Stromal cell of bone marrow (primary cell): ENCODE measurements at regions not wholly inside any gene's neighbourhood (a gene's known extent, or its start where the extent isn't known, plus 50 kb on each side); places are given as distances from the start of the nearest gene placed in this dataset.
A peak's percentile ranks its signal among the peaks of the same experiment; 100 is the strongest.

Source experiments
- DNase-seq: peaks from one replicate; pipeline ENCODE4 v3.0.0-alpha.2; 2012; ENCODE audit warnings: low read depth

DNA sequence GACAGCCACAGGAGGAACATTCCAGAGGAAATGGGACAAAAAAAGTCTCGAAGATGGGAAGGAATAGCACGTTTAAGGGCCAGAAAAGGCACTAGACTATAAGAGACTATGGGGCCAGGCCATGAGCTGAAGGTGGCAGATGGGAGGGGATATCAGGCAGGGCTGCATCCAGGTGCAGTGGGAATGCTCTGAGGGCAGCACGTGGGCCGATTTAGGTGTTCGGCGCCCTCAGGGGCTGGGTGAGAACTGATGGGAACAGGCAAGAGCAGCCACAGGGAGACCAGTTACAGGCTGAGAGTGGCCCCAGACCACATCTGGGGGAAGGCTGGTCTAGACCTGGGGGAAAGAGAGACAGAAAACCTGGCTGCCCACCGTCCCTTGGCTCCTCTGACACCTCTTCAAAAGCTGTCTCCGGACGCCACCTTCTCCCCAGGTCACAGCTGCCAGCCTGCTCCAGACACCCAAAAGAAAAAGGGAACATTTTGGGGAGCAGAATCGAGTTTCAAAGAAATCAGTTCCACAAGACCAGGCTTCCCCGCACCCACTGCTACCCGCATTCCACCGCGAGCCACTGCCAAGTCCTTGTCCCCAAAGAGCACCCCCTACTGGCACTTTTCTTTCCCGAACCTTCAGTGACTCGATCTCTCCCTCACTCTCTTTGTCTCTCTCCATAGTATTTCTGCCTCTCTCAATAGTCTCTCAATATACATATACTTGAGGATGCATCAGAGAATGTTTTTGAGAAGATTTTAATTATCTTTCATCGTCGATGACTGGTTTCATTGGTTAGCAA, 190.1 kb upstream of the AGAP1 start:
- no peak for DNase-seq

DNA sequence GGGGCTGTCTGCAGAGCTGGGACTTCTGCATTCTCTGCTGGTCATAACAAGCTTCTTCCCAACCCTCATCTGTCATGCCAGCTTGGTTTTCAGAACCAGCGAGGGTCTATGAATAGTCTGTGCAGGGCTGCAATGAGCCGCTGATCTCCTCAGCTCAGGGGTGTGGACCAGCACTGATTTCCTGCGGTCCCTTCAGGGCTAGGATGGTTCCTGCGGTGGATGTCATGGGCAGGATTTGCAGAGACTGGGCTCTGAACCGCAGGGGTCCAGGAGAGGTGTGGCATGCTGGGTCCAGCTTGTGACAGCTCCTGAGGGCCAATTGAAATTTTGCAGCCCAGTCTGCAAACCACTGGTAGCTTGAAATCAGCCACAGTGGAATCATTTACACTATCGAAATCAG, 188.2 kb upstream of the AGAP1 start:
- no peak for DNase-seq

DNA sequence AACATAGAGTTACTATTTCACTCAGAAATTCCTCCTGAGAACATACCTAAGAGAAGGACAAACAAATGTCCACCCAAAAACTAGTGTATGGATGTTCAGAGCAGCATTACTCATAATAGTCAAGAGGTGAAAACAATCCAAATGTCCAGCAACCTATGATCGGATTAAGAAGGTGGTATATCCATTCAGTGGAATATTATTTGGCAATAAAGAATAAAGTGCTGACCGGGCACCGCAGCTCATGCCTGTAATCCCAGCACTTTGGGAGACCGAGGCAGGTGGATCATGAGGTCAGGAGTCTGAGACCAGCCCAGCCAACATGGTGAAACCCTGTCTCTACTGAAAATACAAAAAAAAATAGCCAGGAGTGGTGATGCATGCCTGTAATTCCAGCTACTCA, 182.8 kb upstream of the AGAP1 start:
- no peak for DNase-seq

DNA sequence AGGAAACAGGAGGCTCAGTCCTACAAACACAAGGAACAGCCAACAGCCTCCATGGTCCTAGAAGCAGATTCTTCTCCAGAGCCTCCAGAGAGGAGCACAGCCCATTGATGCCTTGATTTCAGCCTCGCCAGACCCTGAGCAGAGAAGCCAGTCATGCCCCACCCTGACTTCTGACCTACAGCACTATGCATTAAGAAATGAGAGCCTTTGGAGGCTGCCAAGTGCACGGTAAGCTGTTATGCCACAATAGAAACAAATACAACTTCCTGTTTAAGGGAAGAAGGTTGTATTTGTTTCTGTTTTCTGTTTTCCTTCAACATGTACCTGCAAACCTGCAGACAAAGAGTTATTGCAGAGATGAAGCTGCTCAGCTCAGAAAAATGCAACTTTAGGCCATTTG, 181.3 kb upstream of the AGAP1 start:
- no peak for DNase-seq

DNA sequence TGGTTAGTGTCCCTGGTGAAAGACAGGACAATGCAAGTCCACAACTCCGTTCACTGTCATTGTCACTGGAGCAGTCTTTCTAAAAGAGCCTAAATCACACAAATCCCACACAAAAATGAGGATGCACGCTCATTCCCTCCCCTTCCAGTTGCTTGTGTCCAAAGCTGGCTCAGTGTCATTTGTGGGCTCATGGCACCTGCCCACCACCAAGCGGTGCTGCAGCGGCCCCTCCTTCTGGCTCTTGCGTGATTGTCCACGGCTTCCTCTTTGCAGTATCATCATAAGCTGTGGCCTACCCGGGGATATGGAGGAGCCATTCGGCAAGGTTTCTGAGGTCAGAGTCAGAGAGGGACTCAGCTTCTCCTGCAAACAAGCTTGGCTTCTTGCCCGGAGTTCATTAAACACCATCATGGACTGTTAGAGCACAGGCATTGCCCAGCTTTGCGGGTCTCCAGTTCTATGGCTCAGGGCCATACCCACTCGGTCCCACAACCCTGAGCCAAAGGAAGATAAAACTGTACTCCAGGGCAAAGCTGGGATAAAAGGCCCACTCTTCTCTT, 179.4 kb upstream of the AGAP1 start:
- no peak for DNase-seq

DNA sequence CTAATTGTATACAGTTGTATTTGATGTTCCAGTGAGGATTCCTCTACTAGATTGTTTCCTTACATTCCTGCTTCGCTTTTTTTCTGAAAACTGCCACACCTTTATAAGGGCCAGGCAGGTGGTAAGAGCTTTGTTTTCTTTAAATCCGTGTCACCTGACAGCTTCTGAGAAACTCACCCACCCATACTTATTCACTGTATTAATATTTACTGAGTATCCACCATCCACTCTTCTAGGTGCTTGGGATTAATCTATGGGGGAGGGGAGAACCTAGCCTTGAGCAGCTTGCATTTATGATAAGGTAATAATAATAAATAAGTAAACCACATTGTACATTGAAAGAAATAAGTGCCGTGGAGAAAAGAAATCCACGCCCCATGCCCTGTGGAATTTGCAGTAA, 174.7 kb upstream of the AGAP1 start:
- DNase-seq, result no peak

DNA sequence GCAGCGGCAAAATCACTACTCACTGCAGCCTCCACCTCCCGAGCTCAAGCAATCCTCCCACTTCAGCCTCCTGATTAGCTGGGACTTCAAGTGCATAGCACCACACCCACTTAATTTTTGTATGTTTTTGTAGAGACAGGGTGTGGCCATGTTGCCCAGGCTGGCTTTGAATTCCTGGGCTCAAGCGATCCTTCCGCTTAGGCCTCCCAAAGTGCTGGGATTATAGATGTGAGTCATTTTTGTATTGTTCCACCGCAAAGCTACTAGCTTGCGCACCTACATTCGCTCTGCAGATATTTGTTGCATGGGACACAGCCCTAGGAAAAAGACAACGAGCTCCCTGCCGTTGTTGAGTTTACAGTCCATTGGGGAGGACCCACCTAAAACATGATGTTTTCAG, 173.5 kb upstream of the AGAP1 start:
- DNase-seq, result no peak

DNA sequence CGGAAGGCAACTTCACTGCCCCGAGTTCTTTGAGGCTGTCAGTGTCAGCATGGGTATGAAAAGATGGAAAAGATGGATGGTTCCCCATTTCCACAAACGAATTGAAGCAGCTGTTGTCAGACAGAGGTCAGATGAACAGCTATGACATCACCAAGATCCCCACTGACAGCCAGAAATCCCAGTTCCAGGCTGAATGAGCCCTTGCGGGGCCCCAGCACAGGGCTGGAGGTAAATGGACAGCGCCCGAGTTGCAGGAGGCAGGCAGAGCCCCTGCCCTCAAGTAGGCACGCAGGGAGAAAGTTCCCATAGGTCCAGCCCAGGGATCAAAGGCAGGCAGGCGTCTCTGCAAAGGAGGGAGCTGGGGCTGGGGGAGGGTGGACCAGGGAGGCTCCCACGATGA, 169.5 kb upstream of the AGAP1 start:
- no peak for DNase-seq

DNA sequence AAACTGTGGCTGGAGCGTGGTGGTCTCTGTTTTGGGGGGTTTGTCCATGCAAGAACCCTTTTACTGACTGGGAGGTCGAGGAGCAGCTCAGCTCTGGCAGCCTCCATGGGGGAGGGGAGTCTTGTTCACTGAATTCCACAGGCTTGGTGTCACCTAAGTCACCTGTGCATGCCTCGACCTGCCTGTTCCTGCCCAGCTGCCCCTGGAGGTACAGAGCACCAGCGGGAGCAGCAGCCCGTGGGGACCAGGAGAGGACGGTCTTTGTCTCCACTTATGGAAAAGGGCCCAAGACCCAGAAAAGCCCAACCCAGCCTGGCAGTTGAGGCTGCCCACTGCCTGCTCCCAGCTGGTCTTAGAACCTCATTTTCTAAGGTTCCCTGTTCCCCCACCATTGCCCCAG, 168.7 kb upstream of the AGAP1 start:
- no peak for DNase-seq

DNA sequence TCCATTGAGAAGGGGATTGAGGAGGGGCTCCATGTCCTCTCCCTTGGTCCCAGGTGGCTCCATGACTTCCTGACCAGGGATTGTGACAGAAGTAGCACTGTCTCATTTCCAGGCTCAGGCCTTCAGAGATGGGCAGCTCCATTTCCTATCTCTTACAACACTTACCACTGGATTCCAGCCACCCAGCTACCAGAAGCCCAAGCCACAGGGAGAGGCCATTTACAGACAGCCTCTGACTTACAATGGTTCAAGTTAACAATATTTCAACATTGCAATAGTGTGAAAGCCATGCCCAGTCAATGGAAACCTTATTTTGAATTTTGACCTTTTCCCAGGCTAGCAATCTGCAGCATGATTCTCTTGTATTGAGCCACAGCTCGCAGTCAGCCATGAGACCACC, 164.9 kb upstream of the AGAP1 start:
- no peak for DNase-seq

DNA sequence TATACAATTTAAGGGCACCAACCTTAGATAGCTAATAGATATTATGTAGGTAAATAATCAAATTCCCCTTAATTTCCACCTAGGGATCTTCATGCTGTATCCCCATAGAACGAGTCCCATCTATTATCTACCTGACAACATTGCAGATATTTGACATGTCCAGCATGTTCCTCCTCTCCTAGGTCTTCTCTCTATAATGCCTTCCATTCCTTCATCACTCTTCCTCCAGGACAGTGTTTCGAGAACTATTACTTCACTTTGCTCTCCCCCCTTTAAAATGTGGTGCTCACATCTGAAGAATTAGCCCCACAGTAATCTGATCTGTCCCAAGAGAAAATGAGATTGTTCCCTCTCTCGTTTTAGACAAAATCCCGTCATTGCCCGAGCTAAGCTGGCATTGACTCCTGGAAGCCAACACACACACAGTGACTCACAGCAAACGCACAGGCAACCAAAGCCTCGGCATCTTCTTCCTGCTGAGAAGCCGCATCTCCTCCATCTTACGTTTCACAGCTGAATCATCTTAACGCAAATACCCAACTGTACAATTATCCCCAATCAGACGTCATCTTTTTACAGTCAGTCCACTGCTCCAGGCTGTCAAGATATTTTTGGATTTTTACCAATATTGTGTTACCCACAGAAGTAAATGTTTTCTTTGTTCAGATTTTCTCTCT, 162.9 kb upstream of the AGAP1 start:
- DNase-seq, result peak; percentile 98

DNA sequence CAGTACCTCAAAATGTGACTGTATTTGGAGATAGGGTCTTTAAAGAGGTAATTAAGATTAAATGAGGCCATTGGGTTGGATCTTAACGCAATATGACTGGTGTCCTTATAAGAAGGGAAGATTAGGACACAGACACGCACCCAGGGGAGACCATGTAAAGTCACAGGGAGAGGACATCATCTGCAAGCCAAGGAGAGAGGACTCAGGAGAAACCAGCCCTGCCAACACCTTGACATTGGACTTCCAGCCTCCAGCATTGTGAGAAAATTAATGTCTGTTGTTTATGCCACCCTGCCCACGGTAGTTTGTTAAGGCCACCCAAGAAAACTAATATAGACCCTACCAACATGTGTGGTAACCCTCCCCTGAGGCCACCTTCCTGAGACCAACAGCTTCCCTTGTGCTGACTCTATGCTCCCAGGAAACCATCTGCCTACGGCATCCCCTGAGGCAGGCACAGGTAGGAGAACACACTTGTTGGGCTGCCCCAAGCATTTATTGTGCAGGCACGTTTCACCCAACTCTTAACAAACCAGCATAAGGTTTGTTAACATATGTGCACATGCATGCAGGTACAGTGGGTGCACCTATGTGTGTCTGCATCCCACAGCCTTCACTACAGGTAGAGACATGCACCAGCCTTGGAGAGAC, 161.5 kb upstream of the AGAP1 start:
- no peak for DNase-seq

DNA sequence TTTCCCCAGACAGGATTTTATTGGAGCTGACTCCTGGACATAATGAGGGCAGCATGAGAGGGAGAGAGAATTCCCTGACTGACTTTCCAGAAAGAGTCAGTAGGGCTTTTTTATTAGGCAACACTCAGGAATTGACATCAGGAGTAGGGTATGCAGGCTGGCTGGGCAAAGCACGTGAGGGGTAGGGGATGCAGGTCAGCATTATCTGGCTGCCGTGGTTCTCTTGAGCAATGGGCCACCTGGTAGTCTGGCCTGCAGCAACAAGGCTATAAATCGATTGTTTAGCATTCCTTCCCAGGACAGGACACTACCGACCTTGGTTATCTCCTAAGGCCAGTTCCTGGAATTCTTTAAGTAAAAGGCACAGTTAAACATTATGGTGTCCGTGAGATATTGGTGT, 160.8 kb upstream of the AGAP1 start:
- DNase-seq, result no peak

DNA sequence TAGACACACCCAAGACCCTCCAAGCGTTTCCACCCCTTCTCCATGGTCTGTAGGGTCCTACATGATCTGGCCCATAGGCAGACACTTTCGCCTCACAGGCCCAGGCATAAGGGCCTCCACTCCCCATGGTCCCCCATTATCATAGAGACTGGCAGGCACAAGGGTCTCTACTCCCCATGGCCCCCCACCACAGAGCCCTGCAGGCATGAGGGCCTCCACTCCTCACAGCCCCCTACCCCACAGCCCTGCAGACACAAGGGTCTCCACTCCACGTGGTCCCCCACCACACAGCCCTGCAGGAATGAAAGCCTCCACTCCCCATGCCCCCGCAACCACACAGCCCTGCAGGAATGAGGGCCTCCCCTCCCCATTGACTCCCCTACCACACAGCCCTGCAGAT, 159.7 kb upstream of the AGAP1 start:
- DNase-seq, result no peak

DNA sequence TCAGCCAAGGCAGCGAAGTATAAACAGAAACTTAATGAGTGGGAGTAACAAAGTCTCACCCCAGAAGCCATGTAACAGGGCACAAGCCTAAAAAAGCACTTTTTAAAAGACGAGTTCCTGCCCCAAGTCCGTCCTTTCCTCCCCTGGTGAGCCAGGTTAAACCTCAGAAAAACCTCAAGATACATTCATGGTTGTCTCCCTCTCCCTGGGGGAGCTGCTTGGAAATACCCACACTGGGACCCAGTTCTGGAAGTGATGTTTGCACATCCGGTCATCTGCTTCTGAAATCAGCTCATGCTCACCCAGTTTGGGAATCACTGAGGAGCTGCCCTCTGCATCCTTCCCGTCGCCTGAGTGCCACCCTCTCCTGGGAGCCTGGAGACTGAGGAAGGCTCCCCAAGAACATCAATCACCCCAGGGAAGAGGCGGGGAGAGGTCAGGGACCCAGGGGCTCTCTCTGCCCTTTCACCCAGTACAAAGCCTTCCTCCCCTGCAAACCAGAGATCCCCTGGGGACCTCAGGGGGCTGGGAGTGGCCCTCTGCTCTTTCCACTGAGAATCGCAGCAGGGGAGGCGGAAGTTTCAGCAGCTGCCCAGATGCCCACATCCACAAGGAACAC, 150.6 kb upstream of the AGAP1 start:
- DNase-seq, result no peak

DNA sequence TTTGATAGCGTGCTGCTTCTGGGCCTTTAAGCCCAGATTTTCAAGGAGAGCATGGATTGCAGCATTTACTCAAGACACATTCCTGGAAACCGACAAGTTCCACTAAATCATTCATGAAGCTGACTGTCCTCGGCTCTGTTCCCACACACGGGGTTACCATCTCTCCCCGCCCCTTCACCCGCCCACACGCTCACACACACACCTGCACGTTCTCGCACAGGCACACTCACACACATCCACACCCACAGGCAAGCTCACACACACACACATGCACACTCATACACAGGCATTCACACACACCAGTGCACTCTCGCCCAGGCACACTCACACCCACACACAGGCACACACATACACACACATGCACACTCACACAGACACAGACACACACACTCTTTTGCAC, 150.0 kb upstream of the AGAP1 start:
- peak; percentile 55 for DNase-seq

DNA sequence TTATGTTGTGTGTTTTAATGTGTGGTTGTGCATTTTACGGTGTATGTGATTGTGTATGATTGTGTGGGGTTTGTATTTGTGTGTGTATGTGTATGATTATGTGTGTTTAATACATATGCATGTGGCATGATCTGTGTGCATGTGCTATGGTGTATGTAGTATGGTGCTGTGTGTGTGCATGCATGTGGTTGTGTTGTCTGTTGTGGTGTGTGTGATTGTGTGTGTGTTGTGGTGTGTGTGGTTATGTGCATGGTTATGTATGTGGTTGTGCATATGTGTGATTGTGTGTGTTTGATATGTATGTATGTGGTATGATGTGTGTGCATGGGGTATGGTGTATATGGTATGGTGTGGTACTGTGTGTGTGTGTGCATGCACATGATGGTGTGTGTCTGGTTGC, 148.1 kb upstream of the AGAP1 start:
- DNase-seq, result no peak

DNA sequence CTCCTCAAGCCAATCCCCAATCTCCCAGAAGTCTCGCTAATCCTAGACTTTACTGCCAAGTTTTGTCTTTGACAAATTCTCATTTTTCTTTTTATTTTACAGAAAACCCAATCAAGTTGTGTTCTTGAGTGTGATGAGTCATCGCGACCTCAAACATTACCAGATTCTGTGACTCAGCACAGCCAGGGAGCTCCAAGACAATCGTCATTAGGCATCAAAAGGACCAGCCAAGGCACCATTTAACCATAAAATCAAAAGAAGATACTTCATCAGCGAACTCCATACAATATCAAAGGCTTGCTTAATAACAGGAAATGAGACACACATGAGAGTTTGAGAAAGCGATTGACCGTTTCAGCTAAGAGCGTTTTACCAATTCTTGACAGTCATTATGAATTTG, 146.2 kb upstream of the AGAP1 start:
- DNase-seq, result peak; percentile 91

DNA sequence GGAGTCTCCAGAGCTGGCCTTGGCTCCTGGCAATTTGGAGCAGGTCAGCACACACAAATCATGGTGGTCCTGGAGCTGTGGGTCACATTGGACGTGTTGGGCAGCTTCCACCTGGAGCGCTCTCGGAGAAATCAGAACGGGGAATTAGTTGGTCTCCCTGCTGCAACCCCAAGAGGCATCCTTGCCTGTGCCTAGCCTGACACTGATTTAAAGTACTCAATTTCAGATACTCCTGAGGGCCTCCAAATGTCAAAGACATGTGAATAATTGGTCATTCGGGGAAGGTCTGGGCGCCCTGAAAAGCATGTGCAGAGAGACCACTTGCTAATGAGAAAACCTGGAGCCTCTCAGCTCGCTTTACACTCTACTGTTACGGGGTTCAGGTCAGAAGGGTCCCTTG, 145.5 kb upstream of the AGAP1 start:
- DNase-seq, result no peak

DNA sequence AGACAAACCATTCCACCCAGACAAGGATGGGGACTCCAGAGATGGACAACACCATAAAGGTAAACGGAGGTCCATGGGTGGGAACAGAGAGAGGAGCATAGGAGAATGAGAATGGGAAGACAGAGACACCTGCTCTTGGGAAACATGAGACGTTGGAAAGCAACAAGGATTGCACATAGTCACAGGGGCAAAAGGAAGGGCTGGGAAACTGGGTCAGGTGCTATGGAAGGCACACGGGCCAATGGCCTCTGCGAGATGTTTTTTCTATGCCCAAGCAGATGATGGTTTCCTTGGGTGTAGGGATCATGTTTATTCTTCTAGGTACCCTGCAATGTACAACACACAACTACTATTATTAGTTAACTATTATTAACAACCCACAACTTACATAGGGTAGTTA, 143.6 kb upstream of the AGAP1 start:
- DNase-seq, result no peak

DNA sequence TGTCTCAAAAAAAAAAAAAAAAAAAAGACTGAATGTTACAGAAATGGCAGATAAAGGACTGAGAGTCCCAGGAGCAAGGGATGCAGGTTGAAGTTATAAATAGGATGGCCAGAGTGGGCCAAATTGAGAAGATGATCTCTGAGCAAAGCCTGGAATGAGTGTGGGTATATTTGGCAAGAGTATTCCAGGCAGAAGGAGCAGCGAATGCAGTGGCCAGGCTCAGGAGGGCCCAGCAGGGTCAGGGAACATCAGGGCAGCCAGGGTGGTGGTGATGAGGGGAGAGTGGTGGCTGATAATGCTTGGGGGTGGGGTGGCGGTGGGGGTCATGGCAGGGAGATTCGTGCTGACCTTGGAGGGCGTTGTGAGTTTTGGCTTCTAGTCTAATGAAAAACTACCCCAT, 141.3 kb upstream of the AGAP1 start:
- DNase-seq, result no peak

DNA sequence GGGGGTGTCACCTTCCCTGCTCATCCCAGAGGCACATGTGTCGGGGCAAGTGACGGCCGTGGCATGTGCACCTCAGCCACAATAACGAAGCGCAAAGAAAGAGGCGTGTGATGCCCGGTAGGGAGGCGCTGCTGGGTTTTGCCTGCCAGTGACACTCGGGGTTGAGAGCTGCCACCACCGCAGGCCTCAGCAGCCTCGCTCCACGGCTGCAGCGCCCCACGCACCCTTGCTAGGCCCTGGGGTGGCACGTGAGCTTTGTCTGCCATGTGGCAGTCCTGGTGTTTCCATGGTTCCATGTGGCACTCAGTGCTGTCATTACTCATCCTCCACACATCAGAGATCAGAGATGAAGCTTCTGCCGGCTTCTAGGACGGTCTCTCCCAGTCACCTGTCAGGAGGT, 136.0 kb upstream of the AGAP1 start:
- DNase-seq, result no peak

DNA sequence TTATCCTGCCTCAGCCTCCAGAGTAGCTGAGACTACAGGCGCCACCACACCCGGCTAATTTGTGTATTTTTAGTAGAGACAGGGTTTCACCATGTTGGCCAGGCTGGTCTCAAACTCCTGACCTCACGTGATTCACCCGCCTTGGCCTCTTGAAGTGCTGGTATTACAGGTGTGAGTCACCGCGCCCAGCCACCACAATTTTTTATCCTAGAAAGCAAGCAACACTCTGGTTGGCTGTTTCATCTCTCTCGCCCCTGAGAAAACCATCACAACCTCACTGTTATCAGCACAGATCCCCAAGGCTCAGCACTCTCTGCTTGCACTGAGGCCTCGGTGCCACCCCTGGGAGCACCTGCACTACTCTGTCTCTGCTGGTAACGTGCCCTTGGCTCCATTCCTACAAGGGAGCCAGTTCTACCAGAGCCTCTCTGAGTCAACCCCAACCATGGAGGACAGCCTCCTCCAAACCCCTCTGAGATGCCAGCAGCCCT, 134.8 kb upstream of the AGAP1 start:
- DNase-seq, result no peak
